Cardiac muscle cell (in vitro differentiated cells and primary cell): ENCODE measurements at regions not wholly inside any gene's neighbourhood (a gene's known extent, or its start where the extent isn't known, plus 50 kb on each side); places are given as distances from the start of the nearest gene placed in this dataset.
A peak's percentile ranks its signal among the peaks of the same experiment; 100 is the strongest.
"Not testable (repeated sequence)": the region's sequence is repeated elsewhere in the genome, so short reads cannot be mapped to it uniquely, and the experiment has no call there.

Experiments used
- DNase-seq, 2 donors: peaks; one replicate each; pipeline versions ENCODE4 v3.0.0 to v3.0.0-alpha.2; 2010 to 2017; ENCODE audit warnings: low read depth in 1 of 2, low spot score in 1 of 2
- H3K27ac ChIP-seq: fragments of 200-600 bp; sonication (generic); 2 replicates; pipeline ENCODE4 v1.5.1; 2016
- H3K27me3 ChIP-seq: fragments of 200-600 bp; sonication (generic); 2 replicates; pipeline ENCODE4 v1.6.0; 2016; ENCODE audit warnings: control low read depth
- H3K36me3 ChIP-seq: fragments of 200-600 bp; sonication (generic); 2 replicates; pipeline ENCODE4 v1.5.1; 2016; ENCODE audit warnings: control low read depth
- H3K4me1 ChIP-seq: fragments of 200-600 bp; sonication (generic); 2 replicates; pipeline ENCODE4 v1.8.1; 2017; ENCODE audit warnings: low read depth, mild to moderate bottlenecking, mixed run types
- H3K4me3 ChIP-seq: fragments of 200-600 bp; sonication (generic); 2 replicates; pipeline ENCODE4 v1.5.1; 2016; ENCODE audit warnings: mild to moderate bottlenecking
- H3K9me3 ChIP-seq: fragments of 200-600 bp; sonication (generic); 2 replicates; pipeline ENCODE4 v1.5.1; 2017; ENCODE audit warnings: low read depth, mild to moderate bottlenecking, control low read depth
- CTCF ChIP-seq: IDR thresholded peaks from 2 replicates; pipeline ENCODE4 v1.5.1; 2012; ENCODE audit warnings: low read depth, mild to moderate bottlenecking, low read length

- Histone ChIP-seq H3K27me3 (no peaks in the 10 kb centered on the region), H3K9me3 (no peaks in the 10 kb centered on the region), H3K4me3 (no peak overlapping the region), H3K36me3 (no peaks in the 10 kb centered on the region), H3K4me1 (peaks cover 22% of the 10 kb centered on the region), H3K27ac (peak overlapping the region; percentile 83)
- DNase-seq, result no peak
- no peak for TF ChIP-seq CTCF
These were observed 266.7 kb upstream of the MGAT5 start for GRCh38 chr2:133986881-133987795.

GRCh38 chr2:133988316-133988891 lies 265.5 kb upstream of the MGAT5 start:
- peaks cover 32% of the 10 kb centered on the region for H3K4me1 ChIP-seq
- H3K27ac ChIP-seq, result no peak overlapping the region
- DNase-seq, result no peak
- no peaks in the 10 kb centered on the region for H3K9me3 ChIP-seq
- no peaks in the 10 kb centered on the region for H3K36me3 ChIP-seq
- H3K27me3 ChIP-seq, result no peaks in the 10 kb centered on the region
- no peak for TF ChIP-seq CTCF
- no peak overlapping the region for H3K4me3 ChIP-seq

DNA sequence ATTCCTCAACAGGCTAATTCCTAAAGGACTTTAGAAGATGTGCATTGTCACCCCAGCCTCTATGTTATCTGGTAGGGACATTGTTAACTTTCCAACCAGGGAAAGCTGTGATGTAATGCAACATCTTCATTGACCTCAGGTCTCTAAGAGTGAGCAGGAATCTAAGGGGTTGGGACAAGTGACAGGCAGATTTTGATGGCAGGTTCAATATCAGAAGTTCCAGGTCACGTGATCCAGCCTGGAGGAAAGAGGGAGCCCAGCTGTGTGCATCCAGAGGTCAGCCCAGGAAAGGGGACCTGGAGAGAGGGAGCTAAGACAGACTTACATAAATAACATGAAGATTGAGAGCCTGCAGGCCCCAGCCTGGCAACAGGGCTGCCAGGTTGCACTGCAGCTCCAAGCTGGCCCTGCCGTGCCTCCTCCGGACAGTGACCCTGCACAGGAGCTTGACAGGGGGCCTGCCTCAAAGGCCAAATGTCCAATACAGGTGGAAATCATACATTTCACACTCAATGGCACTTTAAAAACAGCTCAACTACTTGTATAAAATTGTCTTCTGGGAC lies 262.2 kb upstream of the MGAT5 start:
- Histone ChIP-seq H3K27me3 (no peaks in the 10 kb centered on the region), H3K4me1 (peaks cover 32% of the 10 kb centered on the region), H3K9me3 (no peaks in the 10 kb centered on the region), H3K27ac (peak overlapping the region; percentile 33), H3K4me3 (no peak overlapping the region), H3K36me3 (no peaks in the 10 kb centered on the region)
- no peak for DNase-seq
- no peak for TF ChIP-seq CTCF

GRCh38 chr2:133992454-133992853 lies 261.4 kb upstream of the MGAT5 start:
- Histone ChIP-seq H3K4me3 (no peak overlapping the region), H3K27ac (peak overlapping the region; percentile 33), H3K9me3 (no peaks in the 10 kb centered on the region), H3K36me3 (no peaks in the 10 kb centered on the region), H3K27me3 (no peaks in the 10 kb centered on the region), H3K4me1 (peaks cover 25% of the 10 kb centered on the region)
- no peak for DNase-seq
- no peak for TF ChIP-seq CTCF

DNA sequence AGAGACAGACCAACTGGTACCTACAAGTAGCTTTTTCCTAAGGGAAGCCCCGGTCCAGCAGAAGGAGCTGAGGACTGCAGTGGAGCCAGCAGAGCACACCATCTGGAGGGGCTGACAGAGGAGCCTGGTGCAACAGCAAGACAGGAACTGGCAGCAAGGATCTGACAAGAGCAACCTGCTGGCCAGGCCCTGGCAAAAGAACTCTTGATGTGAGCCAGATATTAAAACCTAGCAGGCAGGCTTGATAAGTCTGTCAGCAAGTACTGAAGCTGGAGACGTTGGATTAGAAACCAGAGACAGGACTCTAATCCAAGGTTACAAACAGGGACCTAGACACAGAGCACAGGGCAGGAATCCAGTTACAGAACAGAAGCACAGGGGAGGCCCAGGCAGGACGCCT lies 260.7 kb upstream of the MGAT5 start:
- H3K9me3 ChIP-seq, result no peaks in the 10 kb centered on the region
- TF ChIP-seq CTCF, result no peak
- H3K27me3 ChIP-seq, result no peaks in the 10 kb centered on the region
- no peak overlapping the region for H3K4me3 ChIP-seq
- no peaks in the 10 kb centered on the region for H3K36me3 ChIP-seq
- peak in 1 of 2 donors; percentile 53 for DNase-seq
- peak overlapping the region; percentile 33 for H3K27ac ChIP-seq
- peaks cover 24% of the 10 kb centered on the region for H3K4me1 ChIP-seq

- not testable (repeated sequence) for H3K4me1 ChIP-seq, H3K27me3 ChIP-seq, H3K27ac ChIP-seq, DNase-seq, H3K4me3 ChIP-seq, H3K36me3 ChIP-seq, H3K9me3 ChIP-seq
These were observed 255.1 kb upstream of the MGAT5 start for GRCh38 chr2:133998726-133999125.
